ENCODE measurements at regions not wholly inside any gene's neighbourhood (a gene's known extent, or its start where the extent isn't known, plus 50 kb on each side); places are given as distances from the start of the nearest gene placed in this dataset.

DNA sequence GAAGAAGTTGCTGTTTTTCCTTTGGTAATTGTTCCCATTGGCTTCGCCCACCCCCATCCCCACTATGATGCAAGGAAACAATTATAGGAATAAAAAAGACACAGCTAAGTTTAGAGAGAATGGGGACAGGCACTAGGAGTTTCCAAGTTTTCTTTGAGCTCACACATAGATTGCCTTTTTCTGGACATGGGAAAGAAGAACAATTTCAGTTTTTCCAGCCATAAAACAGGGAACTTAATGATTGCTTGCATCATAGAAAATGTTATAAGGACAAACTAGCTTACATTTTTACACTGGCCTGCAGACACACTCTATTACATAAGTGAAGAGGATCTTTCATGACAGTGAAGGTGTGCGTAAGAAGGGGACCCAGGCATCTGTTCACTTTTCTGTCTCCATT, 142.3 kb upstream of the ZFHX3 start:
- POLR2A ChIA-PET, result no interaction called here

DNA sequence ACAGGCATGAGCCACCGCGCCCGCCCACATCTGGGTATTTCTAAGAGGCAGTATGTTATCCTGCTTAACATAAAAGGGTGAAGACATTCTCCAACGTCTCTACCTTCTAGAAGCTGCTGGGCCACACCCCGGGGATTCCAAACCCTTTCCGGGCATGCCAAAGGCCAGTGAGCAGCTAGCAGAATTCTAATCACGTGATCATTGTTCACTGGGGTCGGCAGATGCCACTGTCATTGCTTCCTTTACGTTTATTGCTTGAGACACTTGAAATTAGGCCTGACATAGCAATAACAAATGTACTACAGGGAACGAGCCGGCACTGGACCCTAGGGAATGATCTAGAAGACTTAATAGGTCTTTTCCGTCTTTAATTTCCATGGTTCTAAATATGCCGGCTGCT, 141.2 kb upstream of the ZFHX3 start:
- no peak for DNase-seq (ENCODE audit: low read depth, low spot score)
- CTCF ChIA-PET, result interaction anchor here (2.0 kb wide), 1 partner anchor 12 kb away, joined by 12 read pairs; no protein-coding TSS in a partner anchor
- no peak overlapping the region for H3K4me3 ChIP-seq (ENCODE audit: low read depth, low read length)
- POLR2A ChIA-PET, result no interaction called here
- TF ChIP-seq, protein P1, sequence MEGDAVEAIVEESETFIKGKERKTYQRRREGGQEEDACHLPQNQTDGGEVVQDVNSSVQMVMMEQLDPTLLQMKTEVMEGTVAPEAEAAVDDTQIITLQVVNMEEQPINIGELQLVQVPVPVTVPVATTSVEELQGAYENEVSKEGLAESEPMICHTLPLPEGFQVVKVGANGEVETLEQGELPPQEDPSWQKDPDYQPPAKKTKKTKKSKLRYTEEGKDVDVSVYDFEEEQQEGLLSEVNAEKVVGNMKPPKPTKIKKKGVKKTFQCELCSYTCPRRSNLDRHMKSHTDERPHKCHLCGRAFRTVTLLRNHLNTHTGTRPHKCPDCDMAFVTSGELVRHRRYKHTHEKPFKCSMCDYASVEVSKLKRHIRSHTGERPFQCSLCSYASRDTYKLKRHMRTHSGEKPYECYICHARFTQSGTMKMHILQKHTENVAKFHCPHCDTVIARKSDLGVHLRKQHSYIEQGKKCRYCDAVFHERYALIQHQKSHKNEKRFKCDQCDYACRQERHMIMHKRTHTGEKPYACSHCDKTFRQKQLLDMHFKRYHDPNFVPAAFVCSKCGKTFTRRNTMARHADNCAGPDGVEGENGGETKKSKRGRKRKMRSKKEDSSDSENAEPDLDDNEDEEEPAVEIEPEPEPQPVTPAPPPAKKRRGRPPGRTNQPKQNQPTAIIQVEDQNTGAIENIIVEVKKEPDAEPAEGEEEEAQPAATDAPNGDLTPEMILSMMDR (IDR thresholded peaks at IDR 0.05; ENCODE audit: insufficient read depth, low read length, missing control alignments), result no peak

More for the DNA sequence above, 142.3 kb upstream of the ZFHX3 start:
- CTCF ChIA-PET, result interaction anchor here (1.3 to 2.0 kb wide), 2 partner anchors 13 to 357 kb away, joined by 3 to 12 read pairs; no protein-coding TSS in a partner anchor
- TF ChIP-seq, protein P1 (IDR thresholded peaks at IDR 0.05; ENCODE audit: insufficient read depth, low read length, missing control alignments), result no peak
- H3K4me3 ChIP-seq (ENCODE audit: low read depth, low read length), result no peak overlapping the region
- no peak for DNase-seq (ENCODE audit: low read depth, low spot score)

DNA sequence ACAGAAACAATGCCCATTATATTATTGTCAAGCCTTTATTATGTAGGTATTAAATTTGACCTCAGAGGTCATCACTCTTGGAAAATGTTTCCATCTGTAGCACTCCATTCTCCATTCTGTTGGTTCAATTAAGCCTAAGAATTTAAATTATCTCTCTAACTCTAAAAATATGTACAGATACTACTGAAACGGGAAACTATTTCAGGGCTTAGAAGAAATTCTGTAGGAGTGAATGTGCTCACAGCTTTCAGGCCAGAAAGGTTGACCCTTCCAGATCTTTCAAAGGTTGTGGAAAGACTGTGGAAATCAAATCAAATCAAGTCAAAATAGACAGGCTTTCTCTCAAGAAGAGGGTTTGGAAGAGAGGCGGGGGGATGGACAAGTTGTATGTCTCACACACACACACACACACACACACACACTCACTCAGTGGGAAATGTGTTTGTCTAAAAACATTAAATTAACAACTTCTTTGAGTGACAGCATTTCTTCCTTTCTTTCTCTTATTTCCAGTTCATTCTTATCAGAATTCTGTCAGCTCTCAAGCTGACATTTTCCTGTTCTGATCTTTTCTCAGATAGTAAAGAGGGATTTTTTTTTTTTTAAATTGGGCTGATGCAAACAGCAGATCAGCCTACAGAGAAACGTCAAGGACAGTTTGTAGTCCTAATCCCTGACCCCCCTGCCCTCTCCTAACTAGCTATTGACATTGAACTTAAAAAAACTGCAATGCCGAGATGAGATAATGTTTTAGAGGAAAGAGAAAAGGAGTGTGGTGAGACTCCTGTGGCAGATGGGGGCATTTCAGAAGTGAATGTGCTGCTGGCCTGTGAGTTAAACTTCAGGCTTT, 139.0 kb upstream of the ZFHX3 start:
- TF ChIP-seq, protein P1 (IDR thresholded peaks at IDR 0.05; ENCODE audit: insufficient read depth, low read length, missing control alignments), result no peak
- no peak overlapping the region for H3K4me3 ChIP-seq (ENCODE audit: low read depth, low read length)
- no peak for DNase-seq (ENCODE audit: low read depth, low spot score)
- ChIA-PET POLR2A (no interaction called here), CTCF (interaction anchor here (0.6 to 2.1 kb wide), 4 partner anchors 9 to 206 kb away, joined by 3 to 7 read pairs (median 4); no protein-coding TSS in a partner anchor)

DNA sequence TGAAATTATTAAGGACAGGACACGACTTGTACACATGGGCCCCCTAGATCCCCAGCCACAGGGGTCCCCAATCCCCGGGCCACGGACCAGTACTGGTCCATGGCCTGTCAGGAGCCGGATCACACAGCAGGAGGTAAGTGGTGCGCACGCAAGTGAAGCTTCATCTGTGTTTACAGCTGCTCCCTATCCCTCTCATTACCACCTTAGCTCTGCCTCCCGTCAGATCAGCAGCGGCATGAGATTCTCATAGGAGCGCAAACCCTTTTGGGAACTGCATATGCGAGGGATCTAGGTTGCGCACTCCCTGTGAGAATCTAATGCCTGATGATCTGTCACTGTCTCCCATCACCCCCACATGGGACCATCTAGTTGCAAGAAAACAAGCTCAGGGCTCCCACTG, 137.8 kb upstream of the ZFHX3 start:
- H3K4me3 ChIP-seq (ENCODE audit: low read depth, low read length), result no peak overlapping the region
- ChIA-PET POLR2A (no interaction called here), CTCF (interaction anchor here (1.6 to 2.1 kb wide), 2 partner anchors 9 to 11 kb away, joined by 5 to 7 read pairs; no protein-coding TSS in a partner anchor)
- DNase-seq (ENCODE audit: low read depth, low spot score), result no peak
- TF ChIP-seq, protein P1 (IDR thresholded peaks at IDR 0.05; ENCODE audit: insufficient read depth, low read length, missing control alignments), result no peak

DNA sequence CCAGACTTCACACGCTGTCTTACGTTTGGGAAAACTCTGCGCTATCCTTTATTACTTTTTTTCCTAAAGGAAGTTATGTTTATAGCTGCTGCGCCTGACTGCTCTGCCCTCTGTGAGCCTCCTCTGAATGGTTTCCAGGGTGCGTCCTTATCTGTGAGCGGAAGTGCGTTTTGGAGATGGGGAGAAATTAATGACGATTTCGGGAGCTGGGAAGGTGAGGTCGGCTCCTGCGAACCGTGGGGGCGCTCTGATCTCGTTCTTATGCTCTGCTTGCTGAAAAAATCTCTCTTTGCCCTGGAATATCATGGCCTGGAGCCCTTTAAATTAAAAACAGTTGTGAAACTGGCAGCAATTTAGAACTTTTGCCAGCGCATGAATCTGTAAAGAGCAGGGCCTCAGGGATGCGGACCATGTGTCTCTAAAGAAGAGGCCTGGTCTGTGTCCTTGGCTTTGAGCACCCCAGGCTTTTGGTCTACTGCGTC, 135.7 kb upstream of the ZFHX3 start:
- no peak overlapping the region for H3K4me3 ChIP-seq (ENCODE audit: low read depth, low read length)
- CTCF ChIA-PET, result no interaction called here
- POLR2A ChIA-PET, result no interaction called here
- DNase-seq (ENCODE audit: low read depth, low spot score), result no peak
- TF ChIP-seq, protein P1 (IDR thresholded peaks at IDR 0.05; ENCODE audit: insufficient read depth, low read length, missing control alignments), result no peak

DNA sequence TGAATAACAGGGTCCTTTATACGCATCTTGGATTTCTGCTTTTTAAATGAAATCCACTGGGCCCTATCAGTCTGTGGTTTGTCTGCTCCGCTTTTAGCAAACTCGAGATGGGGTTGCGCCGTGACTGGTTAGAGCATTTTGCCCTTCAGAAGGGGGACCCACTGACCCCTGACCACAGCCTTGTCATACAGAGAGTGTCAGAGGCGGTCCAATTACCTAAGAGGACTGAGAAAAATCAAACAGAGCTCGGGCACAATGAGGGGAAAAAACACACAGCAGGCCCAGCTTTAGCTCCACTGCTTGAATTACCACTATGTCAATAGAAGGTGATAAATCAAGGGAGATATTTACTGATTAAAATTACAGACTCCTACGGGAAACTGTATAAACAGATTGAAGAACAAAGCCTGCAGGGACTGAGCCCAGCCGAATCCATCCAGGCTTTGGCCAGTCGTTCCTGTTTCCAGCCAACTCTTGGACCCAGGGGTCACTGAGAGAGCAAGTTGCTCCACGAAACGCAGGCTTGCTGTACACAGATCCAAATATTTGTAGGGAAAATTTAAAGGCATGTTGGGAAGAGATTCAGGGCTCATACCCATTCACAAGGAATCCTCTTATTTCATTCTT, 131.9 kb upstream of the ZFHX3 start:
- no peak overlapping the region for H3K4me3 ChIP-seq (ENCODE audit: low read depth, low read length)
- ChIA-PET CTCF (interaction anchor here (1.2 to 2.1 kb wide), 3 partner anchors 13 to 16 kb away, joined by 3 to 8 read pairs (median 3); no protein-coding TSS in a partner anchor), POLR2A (no interaction called here)
- DNase-seq (ENCODE audit: low read depth, low spot score), result no peak
- TF ChIP-seq, protein P1 (IDR thresholded peaks at IDR 0.05; ENCODE audit: insufficient read depth, low read length, missing control alignments), result no peak

Data from AG04449 (cell line).